Endodermal cell (in vitro differentiated cells): ENCODE measurements at regions not wholly inside any gene's neighbourhood (a gene's known extent, or its start where the extent isn't known, plus 50 kb on each side); places are given as distances from the start of the nearest gene placed in this dataset.

Source experiments
- DNase-seq: peaks from one replicate; pipeline ENCODE4 v3.0.0-alpha.2; 2017
- H3K27ac ChIP-seq: 2 replicates; pipeline ENCODE4 v1.5.1; 2013; ENCODE audit warnings: mild to moderate bottlenecking, low read depth, low read length, moderate library complexity
- H3K27me3 ChIP-seq: 2 replicates; pipeline ENCODE4 v1.6.1; 2013; ENCODE audit warnings: mild to moderate bottlenecking, low read length, moderate library complexity; ENCODE audit not compliant: insufficient read depth, control insufficient read depth, poor library complexity, severe bottlenecking
- H3K36me3 ChIP-seq: 2 replicates; pipeline ENCODE4 v1.7.0; 2013; ENCODE audit warnings: mild to moderate bottlenecking, low read length, moderate library complexity; ENCODE audit not compliant: control insufficient read depth, insufficient read depth
- H3K4me1 ChIP-seq: one replicate; pipeline ENCODE4 v1.7.0; 2013; ENCODE audit warnings: low read length; ENCODE audit not compliant: control insufficient read depth, insufficient read depth
- H3K4me3 ChIP-seq: 2 replicates; pipeline ENCODE4 v1.5.1; 2013; ENCODE audit warnings: mild to moderate bottlenecking, low read length, moderate library complexity
- H3K9ac ChIP-seq: 2 replicates; pipeline ENCODE4 v1.6.1; 2013; ENCODE audit warnings: mild to moderate bottlenecking, low read length, moderate library complexity; ENCODE audit not compliant: poor library complexity, severe bottlenecking; ENCODE audit errors: extremely low read depth
- H3K9me3 ChIP-seq: 2 replicates; pipeline ENCODE4 v1.6.1; 2013; ENCODE audit warnings: mild to moderate bottlenecking, low read length, moderate library complexity; ENCODE audit not compliant: control insufficient read depth
- H3K27ac Mint-ChIP-seq: 2 replicates; pipeline ENCODE4 v1.8.0; 2020; ENCODE audit warnings: mixed read lengths
- H3K27me3 Mint-ChIP-seq: 2 replicates; pipeline ENCODE4 v1.8.0; 2021; ENCODE audit warnings: mild to moderate bottlenecking, mixed read lengths; ENCODE audit not compliant: insufficient read depth
- H3K36me3 Mint-ChIP-seq: 2 replicates; pipeline ENCODE4 v1.8.0; 2020; ENCODE audit warnings: low read depth, mixed read lengths
- H3K4me1 Mint-ChIP-seq: 2 replicates; pipeline ENCODE4 v1.8.0; 2020; ENCODE audit warnings: mixed read lengths
- H3K4me3 Mint-ChIP-seq: 2 replicates; pipeline ENCODE4 v1.8.0; 2020; ENCODE audit warnings: mild to moderate bottlenecking, moderate library complexity, mixed read lengths
- H3K9me3 Mint-ChIP-seq: 2 replicates; pipeline ENCODE4 v1.8.0; 2020; ENCODE audit warnings: mild to moderate bottlenecking, mixed read lengths
- CTCF ChIP-seq: fragments of 200-600 bp; sonication (generic); conservative IDR thresholded peaks from 2 replicates; pipeline ENCODE4 v1.5.0; 2021; ENCODE audit warnings: antibody characterized with exemption, mild to moderate bottlenecking
- WGBS, 2 experiments: methylation state at CpG; one replicate each; pipeline versions ENCODE4 v1.1.5 to v1.1.7; 2013; ENCODE audit warnings: missing lambda C conversion rate in 2 of 2, mixed read lengths in 1 of 2; ENCODE audit not compliant: insufficient coverage in 1 of 2, insufficient read length in 1 of 2; 5-methylcytosine and 5-hydroxymethylcytosine counted together

GRCh38 chr3:26259176-26259575 is 363.4 kb upstream of the LRRC3B start:
- Mint-ChIP-seq H3K4me3 (no peak overlapping the region), H3K27me3 (no peaks in the 10 kb centered on the region), H3K27ac (no peak overlapping the region), H3K36me3 (no peaks in the 10 kb centered on the region), H3K9me3 (no peaks in the 10 kb centered on the region), H3K4me1 (no peaks in the 10 kb centered on the region)
- TF ChIP-seq CTCF: no peak
- H3K27ac ChIP-seq: no peak overlapping the region
- no peaks in the 10 kb centered on the region for H3K36me3 ChIP-seq
- H3K27me3 ChIP-seq: no peaks in the 10 kb centered on the region
- no peaks in the 10 kb centered on the region for H3K4me1 ChIP-seq
- no peak for DNase-seq
- no peak overlapping the region for H3K9ac ChIP-seq
- 90 to 100% methylated on average over 3 of the region's 3 CpGs for WGBS, 2 experiments
- H3K4me3 ChIP-seq: no peak overlapping the region
- no peaks in the 10 kb centered on the region for H3K9me3 ChIP-seq

- Mint-ChIP-seq H3K27ac (no peak overlapping the region), H3K4me1 (no peaks in the 10 kb centered on the region), H3K9me3 (no peaks in the 10 kb centered on the region), H3K27me3 (no peaks in the 10 kb centered on the region), H3K4me3 (no peak overlapping the region), H3K36me3 (no peaks in the 10 kb centered on the region)
- no peak for TF ChIP-seq CTCF
- no peak for DNase-seq
- Histone ChIP-seq H3K27me3 (no peaks in the 10 kb centered on the region), H3K36me3 (no peaks in the 10 kb centered on the region), H3K27ac (no peak overlapping the region), H3K9me3 (no peaks in the 10 kb centered on the region), H3K9ac (no peak overlapping the region), H3K4me3 (no peak overlapping the region), H3K4me1 (no peaks in the 10 kb centered on the region)
- WGBS, 2 experiments: 97 to 100% methylated on average over 1 of the region's 1 CpG
These were observed 362.4 kb upstream of the LRRC3B start for GRCh38 chr3:26260139-26260538.

- 85% methylated on average over 3 of the region's 4 CpGs; no CpG with 5 or more reads in 1 of the 2 experiments for WGBS, 2 experiments
- Histone ChIP-seq H3K4me3 (no peak overlapping the region), H3K27me3 (no peaks in the 10 kb centered on the region), H3K36me3 (no peaks in the 10 kb centered on the region), H3K9ac (no peak overlapping the region), H3K27ac (no peak overlapping the region), H3K9me3 (no peaks in the 10 kb centered on the region), H3K4me1 (no peaks in the 10 kb centered on the region)
- no peaks in the 10 kb centered on the region for H3K27me3 Mint-ChIP-seq
- H3K4me1 Mint-ChIP-seq: no peaks in the 10 kb centered on the region
- no peak overlapping the region for H3K4me3 Mint-ChIP-seq
- H3K27ac Mint-ChIP-seq: no peak overlapping the region
- no peaks in the 10 kb centered on the region for H3K36me3 Mint-ChIP-seq
- no peak for DNase-seq
- no peak for TF ChIP-seq CTCF
- no peaks in the 10 kb centered on the region for H3K9me3 Mint-ChIP-seq
These were observed 357.9 kb upstream of the LRRC3B start for GRCh38 chr3:26264708-26265107.
